Testis (tissue), 2 donors: ENCODE measurements at regions not wholly inside any gene's neighbourhood (a gene's known extent, or its start where the extent isn't known, plus 50 kb on each side); places are given as distances from the start of the nearest gene placed in this dataset.

Experiments
- POLR2A ChIP-seq: fragments of 450-650 bp; IDR thresholded peaks from one replicate; pipeline ENCODE4 v1.6.1; 2017; ENCODE audit warnings: antibody characterized with exemption, mild to moderate bottlenecking, moderate library complexity
- TF ChIP-seq, protein P1 (sequence below), 3 experiments: fragments of 450-650 bp in 2 of 3; fragments of 200-600 bp in 1 of 3; sonication (generic) in 1 of 3; IDR thresholded peaks; one replicate each; pipeline ENCODE4 v1.5.1; 2016 to 2019; ENCODE audit warnings: antibody characterized with exemption in 3 of 3, mild to moderate bottlenecking in 2 of 3, moderate library complexity in 1 of 3

DNA sequence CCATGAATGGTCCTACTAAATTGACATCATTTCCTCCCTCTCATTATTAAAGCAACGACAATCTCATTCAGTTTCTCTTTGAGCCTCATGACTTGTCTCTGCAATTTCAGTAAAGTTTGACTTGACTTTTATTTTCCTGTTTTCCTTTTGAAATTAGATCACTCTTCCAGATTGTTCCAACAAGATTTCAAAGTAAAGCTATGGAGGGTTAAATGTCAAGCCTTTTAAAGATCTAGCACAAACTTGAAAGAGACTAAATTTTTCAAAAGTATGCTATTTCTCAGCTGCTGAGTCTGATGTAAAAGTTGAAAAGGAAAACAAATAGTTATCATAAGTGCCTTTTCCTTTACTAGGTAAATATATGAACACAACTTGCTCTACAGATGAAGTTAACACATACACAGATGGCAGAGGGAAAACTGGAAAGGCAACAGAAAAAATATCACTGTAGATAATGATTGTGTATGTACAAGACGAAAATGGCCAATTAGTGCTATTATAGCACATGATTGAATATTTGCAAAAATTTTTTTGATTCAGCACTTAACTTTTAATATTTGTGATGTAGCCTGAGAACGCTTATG is 200.6 kb downstream of the WDR11 start:
- TF ChIP-seq, protein P1, sequence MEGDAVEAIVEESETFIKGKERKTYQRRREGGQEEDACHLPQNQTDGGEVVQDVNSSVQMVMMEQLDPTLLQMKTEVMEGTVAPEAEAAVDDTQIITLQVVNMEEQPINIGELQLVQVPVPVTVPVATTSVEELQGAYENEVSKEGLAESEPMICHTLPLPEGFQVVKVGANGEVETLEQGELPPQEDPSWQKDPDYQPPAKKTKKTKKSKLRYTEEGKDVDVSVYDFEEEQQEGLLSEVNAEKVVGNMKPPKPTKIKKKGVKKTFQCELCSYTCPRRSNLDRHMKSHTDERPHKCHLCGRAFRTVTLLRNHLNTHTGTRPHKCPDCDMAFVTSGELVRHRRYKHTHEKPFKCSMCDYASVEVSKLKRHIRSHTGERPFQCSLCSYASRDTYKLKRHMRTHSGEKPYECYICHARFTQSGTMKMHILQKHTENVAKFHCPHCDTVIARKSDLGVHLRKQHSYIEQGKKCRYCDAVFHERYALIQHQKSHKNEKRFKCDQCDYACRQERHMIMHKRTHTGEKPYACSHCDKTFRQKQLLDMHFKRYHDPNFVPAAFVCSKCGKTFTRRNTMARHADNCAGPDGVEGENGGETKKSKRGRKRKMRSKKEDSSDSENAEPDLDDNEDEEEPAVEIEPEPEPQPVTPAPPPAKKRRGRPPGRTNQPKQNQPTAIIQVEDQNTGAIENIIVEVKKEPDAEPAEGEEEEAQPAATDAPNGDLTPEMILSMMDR (IDR thresholded peaks at IDR 0.05): no peak
- TF ChIP-seq POLR2A: no peak
